Keratinocyte (primary cell): ENCODE measurements at regions not wholly inside any gene's neighbourhood (a gene's known extent, or its start where the extent isn't known, plus 50 kb on each side); places are given as distances from the start of the nearest gene placed in this dataset.

Source experiments
- EZH2 ChIP-seq: IDR thresholded peaks from one replicate; pipeline ENCODE4 v1.6.1; 2012; ENCODE audit warnings: inconsistent platforms, mild to moderate bottlenecking, low read length, moderate library complexity
- TF ChIP-seq, protein P1 (sequence below), 3 experiments: IDR thresholded peaks in 1 of 3; conservative IDR thresholded peaks in 1 of 3; optimal IDR thresholded peaks in 1 of 3; 2 replicates in 2 of 3; 3 replicates in 1 of 3; pipeline versions ENCODE3 to v1.5.1; 2011; ENCODE audit warnings: low read length in 3 of 3, mild to moderate bottlenecking in 3 of 3, moderate library complexity in 2 of 3, control low read depth in 1 of 3, inconsistent platforms in 1 of 3; ENCODE audit not compliant: insufficient read depth in 2 of 3; ENCODE audit errors: extremely low read depth in 1 of 3

DNA sequence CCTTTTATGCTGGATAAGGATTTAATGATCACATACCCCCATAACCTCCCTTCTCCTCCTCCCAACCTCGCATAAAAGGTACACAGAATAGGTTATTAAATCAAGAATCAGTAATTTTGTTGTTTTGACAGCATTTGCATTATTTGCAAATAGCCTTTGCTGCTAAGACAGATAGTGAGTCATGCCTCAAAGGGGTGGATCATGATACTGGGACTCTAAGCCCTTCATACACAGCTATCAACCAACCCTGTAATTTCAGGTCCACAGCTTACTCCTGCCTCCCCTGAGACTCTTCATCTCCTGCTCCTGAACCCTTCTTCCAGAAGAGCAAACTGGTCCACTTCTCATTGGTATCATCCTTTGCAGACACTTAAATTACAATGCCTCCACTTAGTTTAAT, 73.8 kb upstream of the KLHL29 start:
- no peak for TF ChIP-seq EZH2
- TF ChIP-seq, protein P1, sequence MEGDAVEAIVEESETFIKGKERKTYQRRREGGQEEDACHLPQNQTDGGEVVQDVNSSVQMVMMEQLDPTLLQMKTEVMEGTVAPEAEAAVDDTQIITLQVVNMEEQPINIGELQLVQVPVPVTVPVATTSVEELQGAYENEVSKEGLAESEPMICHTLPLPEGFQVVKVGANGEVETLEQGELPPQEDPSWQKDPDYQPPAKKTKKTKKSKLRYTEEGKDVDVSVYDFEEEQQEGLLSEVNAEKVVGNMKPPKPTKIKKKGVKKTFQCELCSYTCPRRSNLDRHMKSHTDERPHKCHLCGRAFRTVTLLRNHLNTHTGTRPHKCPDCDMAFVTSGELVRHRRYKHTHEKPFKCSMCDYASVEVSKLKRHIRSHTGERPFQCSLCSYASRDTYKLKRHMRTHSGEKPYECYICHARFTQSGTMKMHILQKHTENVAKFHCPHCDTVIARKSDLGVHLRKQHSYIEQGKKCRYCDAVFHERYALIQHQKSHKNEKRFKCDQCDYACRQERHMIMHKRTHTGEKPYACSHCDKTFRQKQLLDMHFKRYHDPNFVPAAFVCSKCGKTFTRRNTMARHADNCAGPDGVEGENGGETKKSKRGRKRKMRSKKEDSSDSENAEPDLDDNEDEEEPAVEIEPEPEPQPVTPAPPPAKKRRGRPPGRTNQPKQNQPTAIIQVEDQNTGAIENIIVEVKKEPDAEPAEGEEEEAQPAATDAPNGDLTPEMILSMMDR (optimal IDR thresholded peaks at IDR 0.05 in 1 of 3, IDR thresholded peaks at IDR 0.05 in 1 of 3, conservative IDR thresholded peaks at IDR 0.05 in 1 of 3; ENCODE audit: extremely low read depth in 1 of 3, insufficient read depth in 2 of 3, low read length in 3 of 3): no peak
